GM12878 (cell line): ENCODE measurements at regions not wholly inside any gene's neighbourhood (a gene's known extent, or its start where the extent isn't known, plus 50 kb on each side); places are given as distances from the start of the nearest gene placed in this dataset.

Experiments used
- ATAC-seq: fragments of 200-7000 bp; cut with Tn5 transposase; 3 replicates; pipeline ENCODE4 v1.9.1; 2020; ENCODE audit warnings: mild to moderate bottlenecking, moderate library complexity
- BruUV-seq: library from RNA; stranded (reverse); fragments of 400-500 nt; replicated peaks from 2 replicates; lab custom pipeline; 2021; lab: Mats Ljungman, UMichigan
- CTCF ChIA-PET: fragments of 300-600 bp; sonication (Branson Sonifier 250); formaldehyde crosslinking; extraction: SDS; loops from one replicate; lab custom pipeline; 2021; ENCODE audit warnings: inconsistent platforms; lab: Yijun Ruan, JAX
- POLR2A ChIA-PET: fragments of 350-600 bp; formaldehyde crosslinking; extraction: SDS; loops from one replicate; lab custom pipeline; 2021; ENCODE audit warnings: inconsistent platforms; lab: Charles Lee
- RAD21 ChIA-PET: fragments of 300-600 bp; sonication (Branson Sonifier 250); formaldehyde crosslinking; loops from one replicate; lab custom pipeline; 2023; ENCODE audit warnings: antibody characterized with exemption; ENCODE audit not compliant: unreplicated experiment; lab: Charles Lee
- SMC1A ChIA-PET: fragments of 300-600 bp; sonication (Branson Sonifier 250); formaldehyde crosslinking; loops from one replicate; lab custom pipeline; 2023; ENCODE audit not compliant: unreplicated experiment, uncharacterized antibody; lab: Charles Lee
- DNase-seq: peaks from one replicate; pipeline ENCODE4 v3.0.0-alpha.2; 2011; ENCODE audit warnings: low read depth, low spot score
- FAIRE-seq: peaks from 3 replicates; lab custom pipeline; 2011; peaks lifted over from hg19 to GRCh38; lab: Jason Lieb, UNC
- H2AFZ ChIP-seq: 2 replicates; pipeline ENCODE4 v1.6.0; 2011; ENCODE audit warnings: low read depth, low read length, control low read depth; ENCODE audit not compliant: control insufficient read depth
- H3K27ac ChIP-seq: 2 replicates; pipeline ENCODE4 v1.5.1; 2011; ENCODE audit warnings: control low read depth; ENCODE audit not compliant: control insufficient read depth, insufficient read depth
- H3K27me3 ChIP-seq, 2 experiments: replicated peaks in 1 of 2; 2 replicates each; pipeline versions ENCODE4 v1.6.0 to v1.6.1; 2011; ENCODE audit warnings: low read length in 1 of 2; ENCODE audit not compliant: control insufficient read depth in 2 of 2, insufficient read depth in 2 of 2
- H3K36me3 ChIP-seq, 2 experiments: 2 replicates each; pipeline ENCODE4 v1.5.1; 2011; ENCODE audit warnings: low read length in 1 of 2; ENCODE audit not compliant: control insufficient read depth in 2 of 2, insufficient read depth in 2 of 2
- H3K4me1 ChIP-seq: 2 replicates; pipeline ENCODE4 v1.6.1; 2011; ENCODE audit warnings: mild to moderate bottlenecking, low read length, moderate library complexity, mixed read lengths; ENCODE audit not compliant: control insufficient read depth, insufficient read depth
- H3K4me2 ChIP-seq: 2 replicates; pipeline ENCODE4 v1.6.0; 2011; ENCODE audit warnings: control low read depth; ENCODE audit not compliant: control insufficient read depth, insufficient read depth
- H3K4me3 ChIP-seq: fragments of 200-600 bp; sonication (generic); 2 replicates; pipeline ENCODE4 v1.5.1; 2016
- H3K79me2 ChIP-seq: 2 replicates; pipeline ENCODE4 v1.6.0; 2011; ENCODE audit warnings: low read length; ENCODE audit not compliant: control insufficient read depth, insufficient read depth
- H3K9ac ChIP-seq: 2 replicates; pipeline ENCODE4 v1.8.0; 2011; ENCODE audit warnings: low read length, control low read depth, mixed read lengths; ENCODE audit not compliant: control insufficient read depth, insufficient read depth
- H3K9me3 ChIP-seq: replicated peaks from 3 replicates; pipeline ENCODE4 v1.5.1; 2011; ENCODE audit warnings: mild to moderate bottlenecking, low read length; ENCODE audit not compliant: control insufficient read depth, insufficient read depth
- H4K20me1 ChIP-seq: 2 replicates; pipeline ENCODE4 v1.6.0; 2011; ENCODE audit not compliant: control insufficient read depth, insufficient read depth
- BCL3 ChIP-seq: IDR thresholded peaks from 2 replicates; pipeline ENCODE4 v1.6.1; 2011; ENCODE audit warnings: borderline replicate concordance, low read depth, mild to moderate bottlenecking, moderate library complexity, low read length; ENCODE audit not compliant: insufficient read depth, poor library complexity, severe bottlenecking
- EED ChIP-seq: sonication (generic); IDR thresholded peaks from 2 replicates; pipeline ENCODE4 v1.6.1; 2016; ENCODE audit warnings: antibody characterized with exemption, low read depth
- KDM1A ChIP-seq: fragments of 200-600 bp; sonication (generic); IDR thresholded peaks from 2 replicates; pipeline ENCODE4 v1.6.1; 2016; ENCODE audit warnings: borderline replicate concordance
- NR2F1 ChIP-seq: fragments of 450-650 bp; conservative IDR thresholded peaks from 2 replicates; pipeline ENCODE4 v1.6.1; 2017; ENCODE audit warnings: mild to moderate bottlenecking
- PAX8 ChIP-seq: fragments of 450-650 bp; IDR thresholded peaks from 2 replicates; pipeline ENCODE4 v1.6.1; 2017; ENCODE audit warnings: mild to moderate bottlenecking, moderate library complexity
- POLR2A ChIP-seq: IDR thresholded peaks from 2 replicates; pipeline ENCODE4 v1.6.1; 2011; ENCODE audit warnings: low read depth, mild to moderate bottlenecking, low read length
- RELA ChIP-seq: fragments of 450-650 bp; IDR thresholded peaks from 2 replicates; pipeline ENCODE4 v1.8.0; 2014; ENCODE audit warnings: borderline replicate concordance; ENCODE audit not compliant: partially characterized antibody
- STAT3 ChIP-seq: IDR thresholded peaks from 2 replicates; pipeline ENCODE4 v1.6.1; 2011; ENCODE audit warnings: low read depth, low read length, improper control_type of control experiment
- TARDBP ChIP-seq: IDR thresholded peaks from 2 replicates; pipeline ENCODE4 v1.6.1; 2016; ENCODE audit warnings: borderline replicate concordance
- ZBTB40 ChIP-seq: fragments of 450-650 bp; IDR thresholded peaks from 2 replicates; pipeline ENCODE4 v1.6.1; 2016; ENCODE audit warnings: mild to moderate bottlenecking, moderate library complexity, borderline replicate concordance
- ZNF384 ChIP-seq: IDR thresholded peaks from 2 replicates; pipeline ENCODE4 v1.6.1; 2012; ENCODE audit warnings: low read depth, mild to moderate bottlenecking, low read length, improper control_type of control experiment, borderline replicate concordance
- WGBS: methylation state at CpG from one replicate; pipeline ENCODE4 v1.1.6; 2016; ENCODE audit warnings: low lambda C conversion rate; ENCODE audit not compliant: insufficient replicate concordance, insufficient coverage; ENCODE audit errors: missing lambda C conversion rate; 5-methylcytosine and 5-hydroxymethylcytosine counted together
- in situ Hi-C: fragments of 300-500 bp; cut with MboI; formaldehyde crosslinking; loops from 9 replicates; pipeline ENCODE4 v1.14.3; 2018; ENCODE audit warnings: mixed read lengths
- intact Hi-C: fragments of 100-400 bp; cut with micrococcal nuclease; formaldehyde crosslinking; loops from one replicate; pipeline ENCODE4 v1.14.2; 2022; ENCODE audit not compliant: unreplicated experiment

DNA sequence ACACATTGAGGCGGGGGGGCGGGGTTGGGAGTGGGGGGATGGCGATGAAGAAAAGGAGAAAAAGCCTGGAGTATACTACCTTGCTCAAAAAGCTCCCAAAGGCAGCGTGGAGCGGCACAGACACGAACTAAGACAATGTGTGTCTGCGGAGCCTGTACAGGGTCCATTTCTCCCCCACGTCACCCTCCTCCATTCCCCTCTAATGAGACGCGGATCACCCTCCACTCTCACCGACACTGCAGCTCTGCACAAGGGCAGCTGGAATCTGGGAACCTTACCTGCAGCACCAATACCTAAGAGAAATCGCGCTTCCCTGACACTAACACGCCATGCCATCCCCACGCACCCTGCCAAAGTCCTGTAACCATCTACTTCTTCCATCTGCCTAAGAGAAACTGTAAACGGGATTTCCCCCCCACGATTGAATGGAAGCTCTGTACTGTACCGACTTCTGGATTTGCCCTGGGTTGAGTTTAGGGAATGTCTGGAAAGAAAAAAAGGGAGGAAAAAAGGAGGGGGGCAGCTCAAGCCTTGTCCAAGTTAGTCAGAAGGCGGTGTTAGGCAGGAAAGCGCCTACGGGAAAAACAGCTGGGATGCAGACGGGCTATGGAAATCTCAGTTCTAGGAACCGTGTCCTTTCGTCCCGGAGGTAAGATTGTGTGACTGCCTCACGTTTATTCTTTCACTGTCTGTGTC lies 125.7 kb upstream of the C11orf58 start:
- no peak overlapping the region for H3K9ac ChIP-seq
- FAIRE-seq (no peak), DNase-seq (no peak), ATAC-seq (no peak)
- RAD21 ChIA-PET, result interaction anchor here (1.5 to 1.6 kb wide), 2 partner anchors 784 to 792 kb away, joined by 4 to 7 read pairs; no protein-coding TSS in a partner anchor
- intact Hi-C loops, result loop anchor here (1.0 to 5.0 kb wide), 4 partner anchors 671 to 1285 kb away; no protein-coding TSS in a partner anchor
- 13% methylated on average over 24 of the region's 26 CpGs for WGBS
- H3K27me3 ChIP-seq, result peaks cover 5 to 25% of the 10 kb centered on the region in 2 experiments
- H3K9me3 ChIP-seq, result no peaks in the 10 kb centered on the region
- H3K4me1 ChIP-seq, result no peaks in the 10 kb centered on the region
- no peak overlapping the region for H3K27ac ChIP-seq
- no peak for TF ChIP-seq ZNF384
- TF ChIP-seq POLR2A, result no peak
- no peak for TF ChIP-seq RELA
- no peak for TF ChIP-seq KDM1A
- no peak for TF ChIP-seq TARDBP
- TF ChIP-seq BCL3, result no peak
- no peak for TF ChIP-seq NR2F1
- TF ChIP-seq ZBTB40, result no peak
- TF ChIP-seq STAT3, result no peak
- no peak for TF ChIP-seq EED
- no peak for TF ChIP-seq PAX8
- in situ Hi-C loops, result loop anchor here (25.0 kb wide), 1 partner anchor 775 kb away; no protein-coding TSS in a partner anchor
- H3K36me3 ChIP-seq, result no peaks in the 10 kb centered on the region
- no peak overlapping the region for H3K4me2 ChIP-seq
- H3K4me3 ChIP-seq, result no peak overlapping the region
- no peaks in the 10 kb centered on the region for H3K79me2 ChIP-seq
- no peaks in the 10 kb centered on the region for H4K20me1 ChIP-seq
- CTCF ChIA-PET, result interaction anchor here (2.6 kb wide), 1 partner anchor 19 kb away, joined by 10 read pairs; no protein-coding TSS in a partner anchor
- SMC1A ChIA-PET, result interaction anchor here (0.9 kb wide), 1 partner anchor 793 kb away, joined by 3 read pairs; no protein-coding TSS in a partner anchor
- BruUV-seq, result no TSS peak
- POLR2A ChIA-PET, result no interaction called here
- H2AFZ ChIP-seq, result no peak overlapping the region
